Liver (tissue), 7 donors: ENCODE measurements at regions not wholly inside any gene's neighbourhood (a gene's known extent, or its start where the extent isn't known, plus 50 kb on each side); places are given as distances from the start of the nearest gene placed in this dataset.

Experiments
- DNase-seq: peaks from one replicate; pipeline ENCODE4 v3.0.0-alpha.2; 2017; ENCODE audit warnings: low spot score
- H3K27ac ChIP-seq, 2 donors: one replicate each; pipeline ENCODE4 v1.7.0; 2013; ENCODE audit warnings: inconsistent platforms in 2 of 2, low read length in 2 of 2, control low read depth in 1 of 2, low read depth in 1 of 2, mild to moderate bottlenecking in 1 of 2
- H3K27me3 ChIP-seq, 4 donors: one replicate each; pipeline versions ENCODE4 v1.6.1 to v1.7.0; 2013; ENCODE audit warnings: low read length in 3 of 4, inconsistent platforms in 1 of 4, mild to moderate bottlenecking in 1 of 4, moderate library complexity in 1 of 4; ENCODE audit not compliant: control insufficient read depth in 4 of 4, insufficient read depth in 4 of 4
- H3K36me3 ChIP-seq, 4 donors: one replicate each; pipeline versions ENCODE4 v1.6.1 to v1.7.0; 2013; ENCODE audit warnings: low read length in 3 of 4, mild to moderate bottlenecking in 3 of 4, low read depth in 1 of 4, moderate library complexity in 1 of 4; ENCODE audit not compliant: control insufficient read depth in 4 of 4, insufficient read depth in 3 of 4
- H3K4me1 ChIP-seq, 4 donors: one replicate each; pipeline versions ENCODE4 v1.6.1 to v1.7.0; 2013; ENCODE audit warnings: low read length in 3 of 4, mild to moderate bottlenecking in 3 of 4, moderate library complexity in 1 of 4; ENCODE audit not compliant: control insufficient read depth in 4 of 4, insufficient read depth in 4 of 4
- H3K4me3 ChIP-seq, 3 donors: one replicate each; pipeline versions ENCODE4 v1.6.1 to v1.7.0; 2013; ENCODE audit warnings: low read length in 3 of 3, control low read depth in 1 of 3, low read depth in 1 of 3, mild to moderate bottlenecking in 1 of 3
- H3K9ac ChIP-seq, 2 donors: one replicate each; pipeline ENCODE4 v1.7.0; 2013; ENCODE audit warnings: low read length in 2 of 2, mild to moderate bottlenecking in 2 of 2, moderate library complexity in 2 of 2, control low read depth in 1 of 2, low read depth in 1 of 2
- H3K9me3 ChIP-seq, 4 donors: one replicate each; pipeline versions ENCODE4 v1.6.1 to v1.7.0; 2013; ENCODE audit warnings: low read length in 3 of 4; ENCODE audit not compliant: control insufficient read depth in 4 of 4
- EGR1 ChIP-seq, 2 donors: IDR thresholded peaks; 2 replicates each; pipeline ENCODE4 v1.6.1; 2016 to 2018; ENCODE audit warnings: antibody characterized with exemption in 2 of 2, low read depth in 2 of 2
- FOXA1 ChIP-seq: IDR thresholded peaks from 2 replicates; pipeline ENCODE4 v1.6.1; 2016; ENCODE audit warnings: antibody characterized with exemption
- FOXA2 ChIP-seq: IDR thresholded peaks from 2 replicates; pipeline ENCODE4 v1.6.1; 2016; ENCODE audit warnings: antibody characterized with exemption
- GABPA ChIP-seq, 2 donors: IDR thresholded peaks in 1 of 2; conservative IDR thresholded peaks in 1 of 2; 2 replicates each; pipeline ENCODE4 v1.6.1; 2016; ENCODE audit warnings: antibody characterized with exemption in 2 of 2, mild to moderate bottlenecking in 1 of 2, moderate library complexity in 1 of 2
- HNF4A ChIP-seq, 2 donors: conservative IDR thresholded peaks; 2 replicates each; pipeline ENCODE4 v1.6.1; 2016; ENCODE audit warnings: antibody characterized with exemption in 2 of 2, mild to moderate bottlenecking in 2 of 2
- JUND ChIP-seq, 2 donors: IDR thresholded peaks; 2 replicates each; pipeline ENCODE4 v1.6.1; 2016; ENCODE audit warnings: antibody characterized with exemption in 2 of 2
- NR2F2 ChIP-seq: IDR thresholded peaks from 2 replicates; pipeline ENCODE4 v1.6.1; 2016; ENCODE audit warnings: antibody characterized with exemption
- RAD21 ChIP-seq, 2 donors: IDR thresholded peaks; 2 replicates each; pipeline ENCODE4 v1.6.1; 2016; ENCODE audit warnings: antibody characterized with exemption in 2 of 2, mild to moderate bottlenecking in 2 of 2
- RXRA ChIP-seq, 2 donors: IDR thresholded peaks; 2 replicates each; pipeline ENCODE4 v1.6.1; 2017 to 2018; ENCODE audit warnings: antibody characterized with exemption in 2 of 2, mild to moderate bottlenecking in 1 of 2
- TAF1 ChIP-seq: conservative IDR thresholded peaks from 2 replicates; pipeline ENCODE4 v1.6.1; 2016; ENCODE audit warnings: antibody characterized with exemption, mild to moderate bottlenecking
- YY1 ChIP-seq: IDR thresholded peaks from 2 replicates; pipeline ENCODE4 v1.6.1; 2016; ENCODE audit warnings: antibody characterized with exemption, mild to moderate bottlenecking
- WGBS: extraction: QIAGEN DNeasy Blood & Tissue Kit; methylation state at CpG from one replicate; pipeline ENCODE4 v1.1.7; 2013; 5-methylcytosine and 5-hydroxymethylcytosine counted together
- TF ChIP-seq, protein P1 (sequence below): IDR thresholded peaks from 2 replicates; pipeline ENCODE4 v1.6.1; 2016; ENCODE audit warnings: antibody characterized with exemption
- TF ChIP-seq, protein P2 (sequence below): IDR thresholded peaks from 2 replicates; pipeline ENCODE4 v1.6.1; 2016; ENCODE audit warnings: antibody characterized with exemption
- TF ChIP-seq, protein P3 (sequence below): IDR thresholded peaks from 2 replicates; pipeline ENCODE4 v1.6.1; 2016; ENCODE audit warnings: antibody characterized with exemption
- TF ChIP-seq, protein P4 (sequence below): IDR thresholded peaks from 2 replicates; pipeline ENCODE4 v1.6.1; 2016; ENCODE audit warnings: antibody characterized with exemption, mild to moderate bottlenecking
- donor health status: healthy.
- donor health status: healthy.
- donor health status: healthy.
- donor health status: healthy.

DNA sequence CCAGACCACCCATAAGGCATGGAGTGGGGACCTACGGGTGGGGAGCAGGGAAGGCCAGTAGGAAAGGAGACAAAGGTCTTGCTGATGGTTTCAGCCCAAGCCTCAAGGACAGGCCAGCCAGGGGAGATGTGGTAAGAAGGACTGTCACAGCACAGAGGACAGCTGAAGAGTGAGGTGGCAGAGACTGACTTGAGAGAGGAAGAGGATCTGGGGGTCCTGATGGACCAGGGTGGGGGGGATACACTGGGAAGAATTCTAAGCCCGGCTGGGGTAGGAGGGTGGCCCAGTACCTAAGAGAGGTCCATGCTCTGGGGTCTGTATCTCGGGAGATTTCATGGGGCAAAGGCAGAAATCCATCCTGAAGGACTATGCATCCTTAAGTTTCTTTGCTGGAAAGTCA, 66.1 kb upstream of the THY1 start (continued):
- TF ChIP-seq EGR1 (IDR thresholded peaks at IDR 0.05; ENCODE audit: low read depth in 2 of 2) (no peak), HNF4A (conservative IDR thresholded peaks at IDR 0.05) (no peak)

DNA sequence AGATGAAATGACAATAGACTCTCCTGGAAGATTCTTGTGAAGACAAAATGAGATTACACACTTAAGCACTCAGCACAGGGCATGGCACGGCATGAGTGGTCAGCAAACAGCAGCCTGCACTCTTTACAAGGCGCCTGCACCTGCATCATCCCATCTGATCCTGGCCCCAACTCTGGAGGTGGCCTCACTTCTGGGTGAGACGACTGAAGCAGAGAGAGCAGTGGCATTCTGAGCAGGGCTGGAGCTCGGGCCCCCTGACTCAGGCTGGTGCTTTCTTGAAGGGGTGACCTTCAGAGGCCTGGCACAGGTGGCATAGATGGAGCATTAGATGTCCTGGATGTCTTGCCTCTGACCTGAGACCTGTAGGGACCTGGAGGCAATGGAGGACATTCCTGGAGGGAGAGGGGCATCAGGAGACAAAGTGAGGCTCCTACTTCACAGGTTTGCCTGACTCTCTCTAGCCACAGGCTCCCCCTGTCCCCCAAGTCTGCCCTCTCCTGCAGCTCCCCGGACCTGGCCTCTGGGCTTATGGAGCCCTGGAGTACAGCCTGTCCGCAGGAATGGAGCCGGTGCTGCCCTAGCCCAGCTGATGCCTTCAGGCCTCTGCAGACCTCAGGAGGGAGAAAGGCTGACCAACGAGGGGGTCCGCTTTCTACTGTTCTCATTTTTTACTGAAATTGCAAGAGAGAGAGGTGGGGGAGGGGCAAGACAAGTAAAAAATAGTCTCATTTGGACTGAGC, 65.5 kb upstream of the THY1 start:
- TF ChIP-seq JUND (IDR thresholded peaks at IDR 0.05) (no peak), EGR1 (IDR thresholded peaks at IDR 0.05; ENCODE audit: low read depth in 2 of 2) (no peak), HNF4A (conservative IDR thresholded peaks at IDR 0.05) (no peak), NR2F2 (no peak), RXRA (IDR thresholded peaks at IDR 0.05) (no peak)
- TF ChIP-seq, protein P1, sequence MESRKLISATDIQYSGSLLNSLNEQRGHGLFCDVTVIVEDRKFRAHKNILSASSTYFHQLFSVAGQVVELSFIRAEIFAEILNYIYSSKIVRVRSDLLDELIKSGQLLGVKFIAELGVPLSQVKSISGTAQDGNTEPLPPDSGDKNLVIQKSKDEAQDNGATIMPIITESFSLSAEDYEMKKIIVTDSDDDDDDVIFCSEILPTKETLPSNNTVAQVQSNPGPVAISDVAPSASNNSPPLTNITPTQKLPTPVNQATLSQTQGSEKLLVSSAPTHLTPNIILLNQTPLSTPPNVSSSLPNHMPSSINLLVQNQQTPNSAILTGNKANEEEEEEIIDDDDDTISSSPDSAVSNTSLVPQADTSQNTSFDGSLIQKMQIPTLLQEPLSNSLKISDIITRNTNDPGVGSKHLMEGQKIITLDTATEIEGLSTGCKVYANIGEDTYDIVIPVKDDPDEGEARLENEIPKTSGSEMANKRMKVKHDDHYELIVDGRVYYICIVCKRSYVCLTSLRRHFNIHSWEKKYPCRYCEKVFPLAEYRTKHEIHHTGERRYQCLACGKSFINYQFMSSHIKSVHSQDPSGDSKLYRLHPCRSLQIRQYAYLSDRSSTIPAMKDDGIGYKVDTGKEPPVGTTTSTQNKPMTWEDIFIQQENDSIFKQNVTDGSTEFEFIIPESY = no peak
- TF ChIP-seq, protein P2, sequence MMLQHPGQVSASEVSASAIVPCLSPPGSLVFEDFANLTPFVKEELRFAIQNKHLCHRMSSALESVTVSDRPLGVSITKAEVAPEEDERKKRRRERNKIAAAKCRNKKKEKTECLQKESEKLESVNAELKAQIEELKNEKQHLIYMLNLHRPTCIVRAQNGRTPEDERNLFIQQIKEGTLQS = no peak
- no peaks in the 10 kb centered on the region for H3K4me1 ChIP-seq
- no peak overlapping the region for H3K27ac ChIP-seq
- no peaks in the 10 kb centered on the region for H3K27me3 ChIP-seq
- WGBS = 79% methylated on average over 9 of the region's 9 CpGs
- H3K36me3 ChIP-seq = no peaks in the 10 kb centered on the region
- H3K9me3 ChIP-seq = no peaks in the 10 kb centered on the region
- H3K4me3 ChIP-seq = no peak overlapping the region
- no peak for DNase-seq
- no peak overlapping the region for H3K9ac ChIP-seq

DNA sequence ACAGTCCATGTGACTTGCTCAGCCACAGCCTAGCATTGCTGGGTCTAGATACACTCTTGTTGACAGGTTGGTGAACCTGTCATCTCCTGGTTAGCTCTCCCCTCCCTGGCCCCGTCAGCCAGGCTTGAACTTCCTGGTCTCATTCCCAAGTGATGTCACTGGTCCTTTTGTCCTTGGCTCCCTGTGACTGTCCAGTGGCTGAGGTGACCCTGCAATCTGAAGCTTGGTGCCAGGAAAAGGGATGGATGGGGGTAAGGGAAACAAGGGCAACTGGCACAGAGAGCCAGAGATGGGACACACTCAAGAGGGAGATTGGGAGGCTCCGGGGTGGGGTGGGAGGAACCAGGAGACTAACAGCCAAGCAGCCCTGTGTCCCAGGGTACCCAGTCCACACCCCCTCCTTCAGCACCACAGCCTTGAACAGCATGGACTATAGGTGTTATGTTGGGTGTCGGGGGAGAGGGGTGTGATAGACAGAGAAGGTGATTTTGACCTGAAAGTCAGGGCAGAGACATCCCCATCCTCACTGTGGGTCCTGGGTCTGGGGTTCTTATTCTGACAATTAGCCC, 63.8 kb upstream of the THY1 start:
- DNase-seq = no peak
- TF ChIP-seq, protein P1 = no peak
- TF ChIP-seq TAF1 (no peak), FOXA2 (no peak), RAD21 (IDR thresholded peaks at IDR 0.05) (no peak), GABPA (IDR thresholded peaks at IDR 0.05 in 1 of 2, conservative IDR thresholded peaks at IDR 0.05 in 1 of 2) (no peak), RXRA (IDR thresholded peaks at IDR 0.05) (no peak), JUND (IDR thresholded peaks at IDR 0.05) (no peak), YY1 (no peak), FOXA1 (no peak)
- TF ChIP-seq, protein P3, sequence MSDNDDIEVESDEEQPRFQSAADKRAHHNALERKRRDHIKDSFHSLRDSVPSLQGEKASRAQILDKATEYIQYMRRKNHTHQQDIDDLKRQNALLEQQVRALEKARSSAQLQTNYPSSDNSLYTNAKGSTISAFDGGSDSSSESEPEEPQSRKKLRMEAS = no peak
- TF ChIP-seq, protein P4, sequence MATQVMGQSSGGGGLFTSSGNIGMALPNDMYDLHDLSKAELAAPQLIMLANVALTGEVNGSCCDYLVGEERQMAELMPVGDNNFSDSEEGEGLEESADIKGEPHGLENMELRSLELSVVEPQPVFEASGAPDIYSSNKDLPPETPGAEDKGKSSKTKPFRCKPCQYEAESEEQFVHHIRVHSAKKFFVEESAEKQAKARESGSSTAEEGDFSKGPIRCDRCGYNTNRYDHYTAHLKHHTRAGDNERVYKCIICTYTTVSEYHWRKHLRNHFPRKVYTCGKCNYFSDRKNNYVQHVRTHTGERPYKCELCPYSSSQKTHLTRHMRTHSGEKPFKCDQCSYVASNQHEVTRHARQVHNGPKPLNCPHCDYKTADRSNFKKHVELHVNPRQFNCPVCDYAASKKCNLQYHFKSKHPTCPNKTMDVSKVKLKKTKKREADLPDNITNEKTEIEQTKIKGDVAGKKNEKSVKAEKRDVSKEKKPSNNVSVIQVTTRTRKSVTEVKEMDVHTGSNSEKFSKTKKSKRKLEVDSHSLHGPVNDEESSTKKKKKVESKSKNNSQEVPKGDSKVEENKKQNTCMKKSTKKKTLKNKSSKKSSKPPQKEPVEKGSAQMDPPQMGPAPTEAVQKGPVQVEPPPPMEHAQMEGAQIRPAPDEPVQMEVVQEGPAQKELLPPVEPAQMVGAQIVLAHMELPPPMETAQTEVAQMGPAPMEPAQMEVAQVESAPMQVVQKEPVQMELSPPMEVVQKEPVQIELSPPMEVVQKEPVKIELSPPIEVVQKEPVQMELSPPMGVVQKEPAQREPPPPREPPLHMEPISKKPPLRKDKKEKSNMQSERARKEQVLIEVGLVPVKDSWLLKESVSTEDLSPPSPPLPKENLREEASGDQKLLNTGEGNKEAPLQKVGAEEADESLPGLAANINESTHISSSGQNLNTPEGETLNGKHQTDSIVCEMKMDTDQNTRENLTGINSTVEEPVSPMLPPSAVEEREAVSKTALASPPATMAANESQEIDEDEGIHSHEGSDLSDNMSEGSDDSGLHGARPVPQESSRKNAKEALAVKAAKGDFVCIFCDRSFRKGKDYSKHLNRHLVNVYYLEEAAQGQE = no peak
- TF ChIP-seq, protein P2 = no peak
- Histone ChIP-seq H3K27ac (no peak overlapping the region), H3K9ac (no peak overlapping the region), H3K4me1 (no peaks in the 10 kb centered on the region), H3K4me3 (no peak overlapping the region), H3K9me3 (no peaks in the 10 kb centered on the region), H3K36me3 (no peaks in the 10 kb centered on the region), H3K27me3 (no peaks in the 10 kb centered on the region)
- 59% methylated on average over 3 of the region's 3 CpGs for whole genome bisulfite sequencing
